Left ventricle myocardium inferior (tissue), 1 donor: ENCODE measurements at regions not wholly inside any gene's neighbourhood (a gene's known extent, or its start where the extent isn't known, plus 50 kb on each side); places are given as distances from the start of the nearest gene placed in this dataset.

Source experiments
- DNase-seq: peaks from one replicate; pipeline ENCODE4 v3.0.0-alpha.2; 2020
- H3K27ac ChIP-seq: fragments of 200-600 bp; replicated peaks from 2 replicates; pipeline ENCODE4 v1.8.0; 2021
- H3K27me3 ChIP-seq: fragments of 200-600 bp; 2 replicates; pipeline ENCODE4 v1.8.0; 2021; ENCODE audit warnings: low read depth
- H3K36me3 ChIP-seq: fragments of 200-600 bp; 2 replicates; pipeline ENCODE4 v1.8.0; 2021
- H3K4me1 ChIP-seq: fragments of 200-600 bp; 2 replicates; pipeline ENCODE4 v1.8.0; 2021
- H3K4me3 ChIP-seq: fragments of 200-600 bp; 2 replicates; pipeline ENCODE4 v1.8.0; 2021; ENCODE audit warnings: mild to moderate bottlenecking, moderate library complexity
- H3K9me3 ChIP-seq: fragments of 200-600 bp; replicated peaks from 2 replicates; pipeline ENCODE4 v1.8.0; 2021
- intact Hi-C: fragments of 100-400 bp; cut with micrococcal nuclease; formaldehyde crosslinking; loops from one replicate; pipeline ENCODE4 v1.11.0; 2022
- TF ChIP-seq, protein P1 (sequence below): fragments of 200-600 bp; IDR thresholded peaks from 2 replicates; pipeline ENCODE4 v1.8.0; 2021; ENCODE audit warnings: antibody characterized with exemption, mild to moderate bottlenecking, borderline replicate concordance
- donor health status: DM: no; HTN: yes; CAD: no; lungs with severe emphysema.

DNA sequence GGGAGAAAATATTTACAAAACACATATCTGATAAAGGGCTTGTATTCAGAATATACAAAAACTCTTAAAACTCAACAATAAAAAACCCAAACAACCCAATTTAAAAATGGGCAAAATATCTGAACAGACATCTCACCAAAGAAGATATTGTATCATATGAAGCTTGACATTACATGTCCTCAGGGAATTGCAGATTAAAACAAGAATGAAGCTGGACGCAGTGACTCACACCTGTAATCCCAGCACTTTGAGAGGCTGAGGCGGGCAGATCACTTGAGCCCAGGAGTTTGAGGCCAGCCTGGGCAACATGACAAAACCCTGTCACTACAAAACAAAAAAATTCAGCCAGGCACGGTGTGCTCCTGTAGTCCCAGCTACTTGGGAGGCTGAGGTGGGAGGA, 135.4 kb upstream of the AKIRIN2 start:
- intact Hi-C loops = no loop called here
- Histone ChIP-seq H3K27ac (no peak overlapping the region), H3K27me3 (peaks cover 11% of the 10 kb centered on the region), H3K4me1 (peaks cover under 1% of the 10 kb centered on the region), H3K36me3 (no peaks in the 10 kb centered on the region), H3K4me3 (no peak overlapping the region), H3K9me3 (peaks cover 12% of the 10 kb centered on the region)
- no peak for DNase-seq
- TF ChIP-seq, protein P1, sequence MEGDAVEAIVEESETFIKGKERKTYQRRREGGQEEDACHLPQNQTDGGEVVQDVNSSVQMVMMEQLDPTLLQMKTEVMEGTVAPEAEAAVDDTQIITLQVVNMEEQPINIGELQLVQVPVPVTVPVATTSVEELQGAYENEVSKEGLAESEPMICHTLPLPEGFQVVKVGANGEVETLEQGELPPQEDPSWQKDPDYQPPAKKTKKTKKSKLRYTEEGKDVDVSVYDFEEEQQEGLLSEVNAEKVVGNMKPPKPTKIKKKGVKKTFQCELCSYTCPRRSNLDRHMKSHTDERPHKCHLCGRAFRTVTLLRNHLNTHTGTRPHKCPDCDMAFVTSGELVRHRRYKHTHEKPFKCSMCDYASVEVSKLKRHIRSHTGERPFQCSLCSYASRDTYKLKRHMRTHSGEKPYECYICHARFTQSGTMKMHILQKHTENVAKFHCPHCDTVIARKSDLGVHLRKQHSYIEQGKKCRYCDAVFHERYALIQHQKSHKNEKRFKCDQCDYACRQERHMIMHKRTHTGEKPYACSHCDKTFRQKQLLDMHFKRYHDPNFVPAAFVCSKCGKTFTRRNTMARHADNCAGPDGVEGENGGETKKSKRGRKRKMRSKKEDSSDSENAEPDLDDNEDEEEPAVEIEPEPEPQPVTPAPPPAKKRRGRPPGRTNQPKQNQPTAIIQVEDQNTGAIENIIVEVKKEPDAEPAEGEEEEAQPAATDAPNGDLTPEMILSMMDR = no peak

DNA sequence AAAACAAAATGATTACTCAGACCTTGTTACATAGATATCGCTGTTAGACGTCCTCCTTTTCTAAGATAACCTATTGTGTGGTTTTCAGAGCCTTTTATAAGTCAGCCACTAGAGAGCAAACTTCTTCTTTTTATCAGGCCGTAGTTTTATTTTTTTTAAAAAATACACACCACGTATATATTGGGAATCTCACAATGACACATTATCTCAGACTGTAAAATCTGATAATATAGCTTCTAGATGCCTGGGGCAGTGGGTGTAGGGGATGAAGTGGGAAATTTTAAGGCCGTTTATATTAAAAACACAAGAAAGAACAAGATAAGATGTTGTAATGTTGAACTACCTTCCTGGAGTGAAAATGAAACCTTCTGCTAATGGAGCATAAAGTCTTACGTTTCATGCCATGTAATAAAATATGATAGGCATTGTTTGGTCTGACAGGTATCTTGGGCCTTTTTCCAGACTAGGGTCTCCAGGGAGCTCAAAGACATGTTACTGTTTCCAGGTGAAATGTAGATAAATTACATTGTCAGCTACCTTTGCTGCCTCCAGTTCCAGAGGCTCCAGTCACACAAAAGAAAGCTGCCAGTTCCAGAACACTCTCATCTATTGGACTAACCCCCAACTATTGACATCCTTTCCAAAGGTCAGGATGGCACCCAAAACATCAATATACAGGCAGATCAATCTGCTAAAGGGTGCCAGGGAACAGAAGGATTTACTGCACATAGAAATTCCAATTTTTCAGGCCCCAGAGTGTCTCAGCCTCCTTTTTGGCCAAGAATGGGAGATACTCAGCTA, 130.2 kb upstream of the AKIRIN2 start:
- Histone ChIP-seq H3K4me1 (peaks cover 6% of the 10 kb centered on the region), H3K36me3 (no peaks in the 10 kb centered on the region), H3K27me3 (no peaks in the 10 kb centered on the region), H3K4me3 (peak overlapping the region; percentile 59), H3K9me3 (no peaks in the 10 kb centered on the region), H3K27ac (no peak overlapping the region)
- no peak for DNase-seq
- intact Hi-C loops = no loop called here
- TF ChIP-seq, protein P1 = peak; percentile 41

DNA sequence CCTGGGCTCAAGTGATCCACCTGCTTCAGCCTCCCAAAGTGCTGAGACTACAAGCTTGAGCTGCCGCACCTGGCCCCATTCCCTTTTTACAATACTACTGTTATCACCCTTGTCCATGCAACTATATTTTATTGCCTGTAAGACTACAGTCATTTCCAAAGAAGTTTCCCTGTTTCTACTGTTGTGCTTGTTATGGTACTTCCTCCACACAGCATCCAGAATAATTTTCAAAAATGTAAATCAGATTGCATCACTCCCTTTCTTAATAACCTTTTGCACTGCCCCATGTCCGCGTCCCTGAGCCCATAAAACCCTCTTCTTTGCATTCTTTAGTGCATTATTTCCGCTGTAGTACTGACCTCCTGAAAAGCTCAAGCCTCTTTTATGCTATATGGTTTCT, 128.9 kb upstream of the AKIRIN2 start:
- peaks cover 5% of the 10 kb centered on the region for H3K27me3 ChIP-seq
- no peak overlapping the region for H3K4me3 ChIP-seq
- H3K36me3 ChIP-seq = no peaks in the 10 kb centered on the region
- DNase-seq = no peak
- intact Hi-C loops = no loop called here
- peaks cover 6% of the 10 kb centered on the region for H3K4me1 ChIP-seq
- no peak overlapping the region for H3K27ac ChIP-seq
- TF ChIP-seq, protein P1 = no peak
- no peaks in the 10 kb centered on the region for H3K9me3 ChIP-seq

DNA sequence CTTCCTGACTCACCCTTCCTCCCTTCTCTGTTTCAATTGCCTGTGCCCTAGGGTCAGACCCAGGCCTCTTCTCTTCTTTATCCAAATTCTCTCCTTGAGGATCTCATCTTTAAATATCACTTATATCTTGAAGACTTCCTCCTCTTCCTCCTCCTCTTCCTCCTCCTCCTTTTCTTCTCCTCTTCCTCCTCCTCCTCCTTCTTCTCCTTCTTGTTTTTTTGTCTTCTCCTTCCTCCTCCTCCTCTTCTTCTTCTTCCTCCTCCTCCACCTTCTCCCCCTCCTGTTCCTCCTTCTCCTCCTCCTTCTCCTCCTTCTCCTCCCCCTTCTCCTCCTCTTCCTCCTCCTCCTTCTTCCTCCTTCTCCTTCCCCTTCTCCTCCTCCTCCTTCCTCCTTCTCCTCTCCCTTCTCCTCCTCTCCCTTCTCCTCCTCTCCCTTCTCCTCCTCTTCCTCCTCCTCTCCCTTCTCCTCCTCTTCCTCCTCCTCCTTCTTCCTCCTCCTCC, 127.6 kb upstream of the AKIRIN2 start:
- Histone ChIP-seq H3K4me1 (peaks cover 6% of the 10 kb centered on the region), H3K4me3 (no peak overlapping the region), H3K36me3 (no peaks in the 10 kb centered on the region), H3K27ac (no peak overlapping the region), H3K27me3 (peaks cover 5% of the 10 kb centered on the region), H3K9me3 (no peaks in the 10 kb centered on the region)
- intact Hi-C loops = no loop called here
- TF ChIP-seq, protein P1 = no peak
- no peak for DNase-seq

DNA sequence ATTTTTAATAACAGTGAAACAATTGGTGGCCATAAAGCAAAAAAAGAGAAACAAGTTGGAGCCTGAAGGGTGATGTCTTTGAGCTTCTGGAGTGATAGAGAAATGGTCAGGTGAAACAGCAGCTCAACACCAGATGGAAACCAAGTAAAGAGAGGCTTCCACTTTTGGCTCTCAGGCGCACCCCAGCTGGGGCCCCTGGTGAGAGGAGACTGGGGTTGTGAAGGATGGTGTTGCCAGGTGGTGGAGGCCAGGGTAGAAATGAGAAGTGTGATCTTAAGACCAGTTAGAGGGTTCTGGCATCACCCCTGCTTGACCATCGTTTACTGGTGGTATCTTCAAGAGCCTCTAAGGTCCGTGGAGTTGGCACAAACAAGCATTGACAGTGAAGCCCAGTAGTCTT, 126.0 kb upstream of the AKIRIN2 start:
- peaks cover 5% of the 10 kb centered on the region for H3K27me3 ChIP-seq
- DNase-seq = no peak
- H3K27ac ChIP-seq = no peak overlapping the region
- intact Hi-C loops = no loop called here
- no peak overlapping the region for H3K4me3 ChIP-seq
- TF ChIP-seq, protein P1 = no peak
- H3K4me1 ChIP-seq = peaks cover 6% of the 10 kb centered on the region
- no peaks in the 10 kb centered on the region for H3K9me3 ChIP-seq
- H3K36me3 ChIP-seq = no peaks in the 10 kb centered on the region
